ENCODE measurements at regions not wholly inside any gene's neighbourhood (a gene's known extent, or its start where the extent isn't known, plus 50 kb on each side); places are given as distances from the start of the nearest gene placed in this dataset.

DNA sequence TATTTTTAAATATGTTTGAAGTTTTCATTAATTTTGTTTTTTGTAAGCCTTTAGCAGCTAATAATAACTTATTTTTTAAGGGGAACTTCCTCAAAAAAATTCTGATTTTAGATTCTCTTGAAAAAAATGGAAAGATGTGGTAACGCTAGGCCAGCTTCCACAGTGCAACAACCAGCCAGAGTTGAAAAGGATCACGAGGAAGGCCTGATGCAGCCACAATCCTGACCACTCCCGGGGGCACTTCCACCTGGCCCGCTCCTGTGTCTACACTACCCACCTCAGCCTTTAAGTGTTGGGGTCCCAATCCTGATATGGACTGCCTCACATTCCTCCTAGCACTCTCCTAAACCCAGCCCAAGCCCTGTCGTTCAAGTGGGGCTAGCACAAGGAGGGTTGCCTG is 101.1 kb downstream of the TMEM17 start:
- TF ChIP-seq, protein P1, sequence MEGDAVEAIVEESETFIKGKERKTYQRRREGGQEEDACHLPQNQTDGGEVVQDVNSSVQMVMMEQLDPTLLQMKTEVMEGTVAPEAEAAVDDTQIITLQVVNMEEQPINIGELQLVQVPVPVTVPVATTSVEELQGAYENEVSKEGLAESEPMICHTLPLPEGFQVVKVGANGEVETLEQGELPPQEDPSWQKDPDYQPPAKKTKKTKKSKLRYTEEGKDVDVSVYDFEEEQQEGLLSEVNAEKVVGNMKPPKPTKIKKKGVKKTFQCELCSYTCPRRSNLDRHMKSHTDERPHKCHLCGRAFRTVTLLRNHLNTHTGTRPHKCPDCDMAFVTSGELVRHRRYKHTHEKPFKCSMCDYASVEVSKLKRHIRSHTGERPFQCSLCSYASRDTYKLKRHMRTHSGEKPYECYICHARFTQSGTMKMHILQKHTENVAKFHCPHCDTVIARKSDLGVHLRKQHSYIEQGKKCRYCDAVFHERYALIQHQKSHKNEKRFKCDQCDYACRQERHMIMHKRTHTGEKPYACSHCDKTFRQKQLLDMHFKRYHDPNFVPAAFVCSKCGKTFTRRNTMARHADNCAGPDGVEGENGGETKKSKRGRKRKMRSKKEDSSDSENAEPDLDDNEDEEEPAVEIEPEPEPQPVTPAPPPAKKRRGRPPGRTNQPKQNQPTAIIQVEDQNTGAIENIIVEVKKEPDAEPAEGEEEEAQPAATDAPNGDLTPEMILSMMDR (IDR thresholded peaks at IDR 0.05), result no peak
- Mint-ChIP-seq H3K27ac (no peak overlapping the region), H3K4me1 (ENCODE audit: low read depth) (peaks cover 2% of the 10 kb centered on the region), H3K9me3 (peaks cover 2% of the 10 kb centered on the region), H3K4me3 (no peak overlapping the region), H3K27me3 (no peaks in the 10 kb centered on the region), H3K36me3 (ENCODE audit: low read depth) (no peaks in the 10 kb centered on the region)
- ChIA-PET CTCF (no interaction called here), POLR2A (interaction anchor here (0.7 kb wide), 1 partner anchor 201 kb away, joined by 3 read pairs; no protein-coding TSS in a partner anchor)
- no peak for ATAC-seq
- intact Hi-C loops (cut with micrococcal nuclease), result loop anchor here (5.0 kb wide), 1 partner anchor 98 kb away; no protein-coding TSS in a partner anchor
- DNase-seq, result no peak

DNA sequence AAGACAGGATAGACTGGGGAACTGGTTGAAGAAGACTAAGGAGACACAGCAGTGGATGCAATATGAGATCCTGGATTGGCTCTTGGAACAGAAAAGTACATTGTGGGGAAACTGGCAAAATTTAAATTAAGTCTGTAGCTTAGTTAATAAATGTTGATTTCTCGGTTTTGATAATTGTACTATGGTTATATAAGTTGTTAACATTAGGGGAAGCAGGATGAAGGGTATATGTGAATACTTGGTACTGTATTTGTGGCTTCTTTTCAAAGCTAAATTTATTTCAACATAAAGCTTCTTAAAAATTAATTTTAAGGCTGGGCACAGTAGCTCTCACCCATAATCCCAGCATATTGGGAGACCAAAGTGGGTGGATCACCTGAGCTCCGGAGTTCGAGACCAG is 103.8 kb downstream of the TMEM17 start:
- intact Hi-C loops (cut with micrococcal nuclease), result no loop called here
- Mint-ChIP-seq H3K9me3 (peaks cover 2% of the 10 kb centered on the region), H3K4me1 (ENCODE audit: low read depth) (no peaks in the 10 kb centered on the region), H3K27me3 (no peaks in the 10 kb centered on the region), H3K27ac (no peak overlapping the region), H3K36me3 (ENCODE audit: low read depth) (no peaks in the 10 kb centered on the region), H3K4me3 (no peak overlapping the region)
- CTCF ChIA-PET, result interaction anchor here (1.9 to 2.1 kb wide), 2 partner anchors 9 to 19 kb away, joined by 4 to 8 read pairs; no protein-coding TSS in a partner anchor
- no peak for DNase-seq
- POLR2A ChIA-PET, result no interaction called here
- TF ChIP-seq, protein P1 (IDR thresholded peaks at IDR 0.05), result no peak
- ATAC-seq, result no peak

DNA sequence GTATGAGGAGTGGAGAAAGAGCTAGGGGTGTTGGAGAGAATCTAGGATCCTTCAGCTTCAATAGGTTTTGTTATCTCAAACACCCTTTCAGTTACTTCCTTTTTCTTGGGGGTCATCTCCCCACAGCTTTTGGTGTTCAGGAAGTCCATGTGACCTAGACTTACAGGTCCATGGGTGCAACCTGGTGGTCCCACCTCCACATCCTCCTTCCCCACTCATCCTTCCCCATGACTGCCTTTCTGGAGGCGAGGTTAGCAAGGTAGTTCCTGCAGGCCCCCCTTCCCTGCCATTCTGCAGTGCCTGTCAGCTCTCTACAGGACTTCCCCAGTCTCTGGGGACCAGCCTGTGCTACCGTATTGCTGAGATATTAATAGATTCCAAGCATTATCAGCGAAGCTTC is 107.6 kb downstream of the TMEM17 start:
- intact Hi-C loops (cut with micrococcal nuclease), result no loop called here
- Mint-ChIP-seq H3K4me1 (ENCODE audit: low read depth) (no peaks in the 10 kb centered on the region), H3K9me3 (peaks cover 2% of the 10 kb centered on the region), H3K4me3 (no peak overlapping the region), H3K27me3 (no peaks in the 10 kb centered on the region), H3K27ac (no peak overlapping the region), H3K36me3 (ENCODE audit: low read depth) (no peaks in the 10 kb centered on the region)
- DNase-seq (no peak), ATAC-seq (no peak)
- TF ChIP-seq, protein P1 (IDR thresholded peaks at IDR 0.05), result no peak
- ChIA-PET POLR2A (no interaction called here), CTCF (interaction anchor here (0.9 kb wide), 1 partner anchor 489 kb away, joined by 3 read pairs; no protein-coding TSS in a partner anchor)

DNA sequence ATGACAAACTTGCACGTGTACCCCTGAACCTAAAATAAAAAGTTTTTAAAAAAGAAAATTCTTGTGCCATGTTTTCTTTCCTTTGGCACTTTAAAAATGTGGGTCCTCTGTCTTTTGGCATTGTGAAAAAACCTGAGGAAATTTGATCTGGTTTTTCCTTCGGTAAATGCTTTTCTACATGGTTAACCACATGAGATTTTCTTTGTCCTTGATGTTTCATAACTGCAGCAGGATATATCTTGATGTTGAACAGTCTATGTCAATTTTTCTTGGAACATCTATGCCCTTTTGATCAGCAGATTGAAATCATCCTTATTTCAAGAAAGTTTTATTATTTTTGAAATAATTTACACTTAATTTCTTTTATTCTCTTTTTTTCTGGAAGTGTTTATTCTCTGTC is 109.1 kb downstream of the TMEM17 start:
- no peaks in the 10 kb centered on the region for H3K9me3 Mint-ChIP-seq
- ChIA-PET CTCF (interaction anchor here (1.6 kb wide), 1 partner anchor 403 kb away, joined by 4 read pairs; no protein-coding TSS in a partner anchor), POLR2A (no interaction called here)
- H3K27ac Mint-ChIP-seq, result no peak overlapping the region
- no peak overlapping the region for H3K4me3 Mint-ChIP-seq
- no peaks in the 10 kb centered on the region for H3K27me3 Mint-ChIP-seq
- no peaks in the 10 kb centered on the region for H3K4me1 Mint-ChIP-seq (ENCODE audit: low read depth)
- TF ChIP-seq, protein P1 (IDR thresholded peaks at IDR 0.05), result no peak
- no peaks in the 10 kb centered on the region for H3K36me3 Mint-ChIP-seq (ENCODE audit: low read depth)
- no peak for ATAC-seq
- no peak for DNase-seq
- intact Hi-C loops (cut with micrococcal nuclease), result no loop called here

DNA sequence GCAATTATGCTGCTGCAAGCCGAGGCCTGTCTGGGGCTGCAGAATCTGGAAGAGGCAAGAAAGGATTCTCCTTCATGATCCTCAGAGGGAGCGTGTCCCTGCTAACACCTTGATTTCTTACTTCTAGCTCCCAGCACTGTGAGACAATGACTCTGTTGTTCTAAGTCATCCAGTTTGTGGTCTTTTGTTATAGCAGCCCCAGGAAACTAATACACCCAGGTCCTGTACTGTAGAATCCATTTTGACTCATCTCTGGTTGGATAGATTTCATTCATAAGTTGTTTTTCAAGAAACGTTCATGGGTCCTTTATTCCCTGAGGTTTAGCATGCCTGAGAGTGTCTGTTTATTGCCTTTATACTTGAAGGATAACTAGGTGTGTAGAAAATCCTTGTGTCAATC is 112.7 kb downstream of the TMEM17 start:
- H3K36me3 Mint-ChIP-seq (ENCODE audit: low read depth), result no peaks in the 10 kb centered on the region
- DNase-seq (no peak), ATAC-seq (no peak)
- ChIA-PET CTCF (no interaction called here), POLR2A (interaction anchor here (0.7 kb wide), 1 partner anchor 161 kb away, joined by 3 read pairs; no protein-coding TSS in a partner anchor)
- no peak overlapping the region for H3K27ac Mint-ChIP-seq
- TF ChIP-seq, protein P1 (IDR thresholded peaks at IDR 0.05), result no peak
- H3K27me3 Mint-ChIP-seq, result no peaks in the 10 kb centered on the region
- H3K4me3 Mint-ChIP-seq, result no peak overlapping the region
- no peaks in the 10 kb centered on the region for H3K4me1 Mint-ChIP-seq (ENCODE audit: low read depth)
- intact Hi-C loops (cut with micrococcal nuclease), result no loop called here
- H3K9me3 Mint-ChIP-seq, result no peaks in the 10 kb centered on the region
